ENCODE measurements at regions not wholly inside any gene's neighbourhood (a gene's known extent, or its start where the extent isn't known, plus 50 kb on each side); places are given as distances from the start of the nearest gene placed in this dataset.

DNA sequence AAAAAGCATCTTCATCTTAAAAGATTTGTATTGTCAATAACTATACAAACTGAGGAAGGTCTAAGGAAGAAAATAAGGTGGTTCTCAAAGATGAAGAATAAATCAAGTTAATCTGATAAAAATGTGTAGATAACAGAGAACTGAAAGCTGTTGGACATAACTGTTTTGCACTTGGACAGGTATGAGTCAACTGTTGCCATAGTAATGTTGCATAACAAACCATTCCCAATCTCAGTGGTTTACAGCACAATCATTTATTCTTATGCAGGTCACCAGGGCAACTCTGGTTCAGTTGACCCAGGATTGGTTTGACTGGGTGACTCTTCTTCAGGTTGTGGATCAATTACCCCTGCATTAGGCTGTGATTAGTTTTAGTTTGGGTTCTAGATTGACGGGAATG, 2197.7 kb downstream of the ARAP2 start:
- no peak for TF ChIP-seq POLR2A (IDR thresholded peaks at IDR 0.05)
- TF ChIP-seq, protein P1, sequence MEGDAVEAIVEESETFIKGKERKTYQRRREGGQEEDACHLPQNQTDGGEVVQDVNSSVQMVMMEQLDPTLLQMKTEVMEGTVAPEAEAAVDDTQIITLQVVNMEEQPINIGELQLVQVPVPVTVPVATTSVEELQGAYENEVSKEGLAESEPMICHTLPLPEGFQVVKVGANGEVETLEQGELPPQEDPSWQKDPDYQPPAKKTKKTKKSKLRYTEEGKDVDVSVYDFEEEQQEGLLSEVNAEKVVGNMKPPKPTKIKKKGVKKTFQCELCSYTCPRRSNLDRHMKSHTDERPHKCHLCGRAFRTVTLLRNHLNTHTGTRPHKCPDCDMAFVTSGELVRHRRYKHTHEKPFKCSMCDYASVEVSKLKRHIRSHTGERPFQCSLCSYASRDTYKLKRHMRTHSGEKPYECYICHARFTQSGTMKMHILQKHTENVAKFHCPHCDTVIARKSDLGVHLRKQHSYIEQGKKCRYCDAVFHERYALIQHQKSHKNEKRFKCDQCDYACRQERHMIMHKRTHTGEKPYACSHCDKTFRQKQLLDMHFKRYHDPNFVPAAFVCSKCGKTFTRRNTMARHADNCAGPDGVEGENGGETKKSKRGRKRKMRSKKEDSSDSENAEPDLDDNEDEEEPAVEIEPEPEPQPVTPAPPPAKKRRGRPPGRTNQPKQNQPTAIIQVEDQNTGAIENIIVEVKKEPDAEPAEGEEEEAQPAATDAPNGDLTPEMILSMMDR (IDR thresholded peaks at IDR 0.05) = no peak
- 76 to 100% (median 93%) methylated on average over 1 of the region's 1 CpG for WGBS, 4 donors

DNA sequence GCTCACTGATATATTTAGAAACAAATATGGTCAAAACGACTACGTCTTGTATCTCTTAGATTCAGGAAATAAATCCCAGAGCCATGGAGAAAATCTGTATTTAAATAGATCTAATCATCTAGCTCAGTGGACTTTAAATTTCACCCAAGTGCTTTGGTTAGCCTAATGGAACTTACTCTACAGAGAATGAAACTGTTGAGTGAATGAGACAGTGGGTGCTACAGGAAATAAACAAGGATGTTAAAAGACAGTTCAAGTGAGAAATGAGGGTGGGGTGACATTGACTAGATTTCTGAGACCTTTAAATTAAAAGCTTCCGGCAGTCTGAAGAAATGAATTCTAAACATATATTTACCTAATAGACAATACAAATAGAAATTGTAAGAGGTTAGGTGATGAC, 2197.0 kb downstream of the ARAP2 start:
- 61 to 72% (median 68%) methylated on average over 3 of the region's 3 CpGs for WGBS, 4 donors
- Histone ChIP-seq H3K4me1 (replicated peaks in 1 of 2) (no peaks in the 10 kb centered on the region), H3K27me3 (no peaks in the 10 kb centered on the region), H3K36me3 (replicated peaks in 1 of 2) (no peaks in the 10 kb centered on the region), H3K9me3 (replicated peaks in 1 of 3) (no peaks in the 10 kb centered on the region), H3K27ac (no peak overlapping the region), H3K4me3 (no peak overlapping the region)
- DNase-seq = no peak
- TF ChIP-seq POLR2A (IDR thresholded peaks at IDR 0.05) = no peak
- intact Hi-C loops (cut with DNase I) = no loop called here

More for the DNA sequence above, 2197.7 kb downstream of the ARAP2 start:
- intact Hi-C loops (cut with DNase I) = no loop called here
- Histone ChIP-seq H3K36me3 (replicated peaks in 1 of 2) (no peaks in the 10 kb centered on the region), H3K4me3 (no peak overlapping the region), H3K4me1 (replicated peaks in 1 of 2) (no peaks in the 10 kb centered on the region), H3K27me3 (no peaks in the 10 kb centered on the region), H3K27ac (no peak overlapping the region), H3K9me3 (replicated peaks in 1 of 3) (no peaks in the 10 kb centered on the region)
- DNase-seq = no peak

DNA sequence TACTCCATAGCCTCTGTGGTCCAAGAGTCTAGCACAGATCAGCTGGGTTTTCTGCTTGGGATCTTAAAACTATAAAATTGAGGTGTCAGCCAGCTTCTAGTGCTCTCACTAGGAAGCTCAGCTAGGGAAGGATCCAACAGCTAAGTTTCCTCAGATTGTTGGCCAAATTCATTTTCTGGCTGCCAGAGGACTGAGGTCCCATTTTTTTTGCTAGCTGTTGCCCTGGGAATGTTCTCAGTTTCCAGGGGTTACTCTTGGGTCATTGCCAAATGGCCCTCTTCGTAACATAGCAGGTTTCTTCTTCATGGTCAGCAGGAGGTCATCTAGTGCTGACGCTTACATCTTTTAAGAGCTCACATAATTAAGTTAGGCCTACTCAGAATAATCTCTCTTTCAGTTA, 2178.2 kb downstream of the ARAP2 start:
- H3K9me3 ChIP-seq (replicated peaks in 1 of 3) = no peaks in the 10 kb centered on the region
- TF ChIP-seq, protein P1 (IDR thresholded peaks at IDR 0.05) = no peak
- TF ChIP-seq POLR2A (IDR thresholded peaks at IDR 0.05) = no peak
- H3K4me1 ChIP-seq (replicated peaks in 1 of 2) = no peaks in the 10 kb centered on the region
- no peaks in the 10 kb centered on the region for H3K36me3 ChIP-seq (replicated peaks in 1 of 2)
- intact Hi-C loops (cut with DNase I) = no loop called here
- no peak for DNase-seq
- H3K27ac ChIP-seq = no peak overlapping the region
- H3K4me3 ChIP-seq = no peak overlapping the region
- WGBS, 4 donors = 51 to 69% (median 63%) methylated on average over 2 of the region's 2 CpGs
- no peaks in the 10 kb centered on the region for H3K27me3 ChIP-seq

DNA sequence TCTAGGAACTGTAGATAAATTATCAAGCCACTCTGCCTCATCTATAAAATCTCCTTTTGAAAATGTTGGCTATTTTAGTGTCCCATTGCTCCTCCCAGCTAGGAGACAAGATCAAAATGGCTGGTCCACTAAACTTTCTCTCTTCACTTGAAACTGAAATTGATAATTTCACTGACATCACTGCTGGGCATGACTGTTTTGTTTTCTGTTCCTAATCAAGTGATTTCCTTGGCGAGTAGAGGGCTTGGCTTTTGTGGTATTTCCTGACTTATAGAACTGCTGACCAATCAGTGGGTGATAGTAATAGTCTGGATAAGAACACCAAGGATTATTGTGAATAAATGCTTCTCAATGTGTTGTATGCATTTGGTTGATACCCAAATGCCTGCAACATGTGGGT, 2152.9 kb downstream of the ARAP2 start:
- no peaks in the 10 kb centered on the region for H3K9me3 ChIP-seq (replicated peaks in 1 of 3)
- 50 to 76% (median 67%) methylated on average over 1 of the region's 1 CpG for WGBS, 4 donors
- no peaks in the 10 kb centered on the region for H3K27me3 ChIP-seq
- no peak overlapping the region for H3K27ac ChIP-seq
- no peak overlapping the region for H3K4me3 ChIP-seq
- intact Hi-C loops (cut with DNase I) = no loop called here
- TF ChIP-seq, protein P1 (IDR thresholded peaks at IDR 0.05) = no peak
- TF ChIP-seq POLR2A (IDR thresholded peaks at IDR 0.05) = no peak
- H3K4me1 ChIP-seq (replicated peaks in 1 of 2) = no peaks in the 10 kb centered on the region
- H3K36me3 ChIP-seq (replicated peaks in 1 of 2) = no peaks in the 10 kb centered on the region
- DNase-seq = no peak

DNA sequence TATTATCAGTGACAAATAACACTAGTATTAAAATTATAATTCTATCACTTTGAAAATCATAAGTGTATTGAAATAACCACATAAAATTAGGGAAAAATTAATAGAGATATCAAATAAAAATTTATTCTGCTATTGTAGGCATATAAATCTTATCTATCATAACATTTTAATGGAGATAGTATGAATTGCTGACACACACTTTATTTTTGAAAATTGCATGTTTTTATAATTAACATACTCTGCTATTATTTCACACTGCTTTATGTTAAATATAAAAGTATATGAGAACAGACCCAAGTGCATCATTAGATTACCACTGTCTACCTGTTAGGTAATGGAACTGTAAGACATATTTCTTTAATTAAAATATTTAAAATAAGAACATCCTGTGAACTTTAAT, 2150.2 kb downstream of the ARAP2 start:
- H3K27me3 ChIP-seq = no peaks in the 10 kb centered on the region
- no peaks in the 10 kb centered on the region for H3K4me1 ChIP-seq (replicated peaks in 1 of 2)
- H3K9me3 ChIP-seq (replicated peaks in 1 of 3) = no peaks in the 10 kb centered on the region
- TF ChIP-seq, protein P1 (IDR thresholded peaks at IDR 0.05) = no peak
- no peak for TF ChIP-seq POLR2A (IDR thresholded peaks at IDR 0.05)
- H3K27ac ChIP-seq = no peak overlapping the region
- no peaks in the 10 kb centered on the region for H3K36me3 ChIP-seq (replicated peaks in 1 of 2)
- DNase-seq = no peak
- intact Hi-C loops (cut with DNase I) = no loop called here
- H3K4me3 ChIP-seq = no peak overlapping the region

All from adrenal gland (tissue), 9 donors.